ENCODE measurements at regions not wholly inside any gene's neighbourhood (a gene's known extent, or its start where the extent isn't known, plus 50 kb on each side); places are given as distances from the start of the nearest gene placed in this dataset.

- no peak for TF ChIP-seq EZH2 (IDR thresholded peaks at IDR 0.05; ENCODE audit: insufficient read depth, low read length)
- TF ChIP-seq CTCF (IDR thresholded peaks at IDR 0.05; ENCODE audit: insufficient read depth, low read depth, low read length) = no peak
These were observed 924.6 kb upstream of the PRKX start for GRCh38 chrX:4638036-4638435.

Data from astrocyte (in vitro differentiated cells and primary cell).